ENCODE measurements at regions not wholly inside any gene's neighbourhood (a gene's known extent, or its start where the extent isn't known, plus 50 kb on each side); places are given as distances from the start of the nearest gene placed in this dataset.

DNA sequence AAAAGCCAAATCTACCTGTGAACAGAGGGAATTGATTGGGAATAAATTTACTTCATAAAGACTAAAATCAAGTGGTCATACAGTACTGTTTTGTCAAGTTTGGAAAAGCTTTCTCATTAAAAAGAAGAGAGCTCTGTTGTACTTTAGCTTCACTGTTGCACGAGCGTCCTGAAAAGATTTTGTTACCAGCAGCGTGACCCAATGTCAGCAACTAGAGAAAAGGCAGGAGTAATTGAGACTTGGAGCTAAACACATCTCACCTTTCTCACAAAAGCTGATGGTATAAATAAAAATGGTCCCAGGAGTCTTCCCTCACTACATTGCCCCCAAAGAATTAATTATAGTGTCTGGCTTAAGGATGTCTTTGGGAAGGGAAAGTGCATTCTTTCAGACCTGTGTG, 613.7 kb downstream of the OLFM4 start:
- Histone ChIP-seq H3K9ac (ENCODE audit: control insufficient read depth, extremely low read depth, insufficient read depth, low read length) (no peak overlapping the region), H3K79me2 (ENCODE audit: control insufficient read depth, insufficient read depth, low read length) (no peaks in the 10 kb centered on the region), H3K4me1 (ENCODE audit: control insufficient read depth, extremely low read depth, insufficient read depth, low read length) (no peaks in the 10 kb centered on the region), H2AFZ (ENCODE audit: control insufficient read depth, low read length) (no peak overlapping the region), H3K9me1 (ENCODE audit: control insufficient read depth, extremely low read depth, insufficient read depth, low read length) (no peaks in the 10 kb centered on the region), H3K27ac (ENCODE audit: control insufficient read depth, insufficient read depth, low read length) (no peak overlapping the region), H3K9me3 (ENCODE audit: control insufficient read depth, low read depth, low read length) (peaks cover 1% of the 10 kb centered on the region), H3K36me3 (ENCODE audit: control insufficient read depth in 2 of 2, extremely low read depth in 1 of 2, insufficient read depth in 2 of 2, low read length in 2 of 2) (no peaks in the 10 kb centered on the region), H3K4me3 (ENCODE audit: control insufficient read depth in 2 of 3, extremely low read depth in 1 of 3, insufficient read depth in 2 of 3, low read depth in 1 of 3, low read length in 3 of 3) (no peak overlapping the region), H3K4me2 (ENCODE audit: control insufficient read depth, extremely low read depth, insufficient read depth, low read depth, low read length) (no peak overlapping the region), H4K20me1 (ENCODE audit: control insufficient read depth, extremely low read depth, insufficient read depth, low read length) (no peaks in the 10 kb centered on the region), H3K27me3 (ENCODE audit: control insufficient read depth, extremely low read depth, insufficient read depth, low read length) (no peaks in the 10 kb centered on the region)
- DNase-seq (ENCODE audit: low read depth, low spot score) (no peak), FAIRE-seq (no peak)
- no peak for TF ChIP-seq EZH2 (IDR thresholded peaks at IDR 0.05; ENCODE audit: low read length)
- TF ChIP-seq, protein P1, sequence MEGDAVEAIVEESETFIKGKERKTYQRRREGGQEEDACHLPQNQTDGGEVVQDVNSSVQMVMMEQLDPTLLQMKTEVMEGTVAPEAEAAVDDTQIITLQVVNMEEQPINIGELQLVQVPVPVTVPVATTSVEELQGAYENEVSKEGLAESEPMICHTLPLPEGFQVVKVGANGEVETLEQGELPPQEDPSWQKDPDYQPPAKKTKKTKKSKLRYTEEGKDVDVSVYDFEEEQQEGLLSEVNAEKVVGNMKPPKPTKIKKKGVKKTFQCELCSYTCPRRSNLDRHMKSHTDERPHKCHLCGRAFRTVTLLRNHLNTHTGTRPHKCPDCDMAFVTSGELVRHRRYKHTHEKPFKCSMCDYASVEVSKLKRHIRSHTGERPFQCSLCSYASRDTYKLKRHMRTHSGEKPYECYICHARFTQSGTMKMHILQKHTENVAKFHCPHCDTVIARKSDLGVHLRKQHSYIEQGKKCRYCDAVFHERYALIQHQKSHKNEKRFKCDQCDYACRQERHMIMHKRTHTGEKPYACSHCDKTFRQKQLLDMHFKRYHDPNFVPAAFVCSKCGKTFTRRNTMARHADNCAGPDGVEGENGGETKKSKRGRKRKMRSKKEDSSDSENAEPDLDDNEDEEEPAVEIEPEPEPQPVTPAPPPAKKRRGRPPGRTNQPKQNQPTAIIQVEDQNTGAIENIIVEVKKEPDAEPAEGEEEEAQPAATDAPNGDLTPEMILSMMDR (optimal IDR thresholded peaks at IDR 0.05 in 1 of 3, IDR thresholded peaks at IDR 0.05 in 1 of 3, conservative IDR thresholded peaks at IDR 0.05 in 1 of 3; ENCODE audit: extremely low read depth in 1 of 3, insufficient read depth in 2 of 3, low read length in 3 of 3): no peak
- dilution Hi-C loops (cut with MboI; ENCODE audit: extremely low pct_ligation_motif_present, low sequenced_read_pairs): no loop called here

DNA sequence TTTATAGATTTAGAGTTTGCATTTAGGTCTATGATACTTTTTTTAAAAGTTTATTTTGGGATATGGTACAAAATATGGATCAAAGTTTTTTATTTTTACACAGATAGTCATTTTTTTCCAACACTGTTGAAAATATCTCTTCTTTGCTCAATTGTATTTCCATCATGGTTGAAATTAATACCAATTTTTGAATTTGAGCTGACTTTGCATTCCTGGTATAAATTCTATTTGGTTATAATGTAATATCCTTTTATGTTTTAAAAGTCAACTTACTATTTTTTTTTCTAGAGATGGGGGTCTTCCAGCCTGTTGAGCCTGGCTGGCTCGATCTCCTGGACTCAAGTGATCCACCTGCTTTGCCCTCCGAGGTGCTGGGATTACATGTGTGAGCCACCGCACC, 620.1 kb downstream of the OLFM4 start:
- H3K9ac ChIP-seq (ENCODE audit: control insufficient read depth, extremely low read depth, insufficient read depth, low read length): no peak overlapping the region
- no peak for TF ChIP-seq EZH2 (IDR thresholded peaks at IDR 0.05; ENCODE audit: low read length)
- TF ChIP-seq, protein P1 (optimal IDR thresholded peaks at IDR 0.05 in 1 of 3, IDR thresholded peaks at IDR 0.05 in 1 of 3, conservative IDR thresholded peaks at IDR 0.05 in 1 of 3; ENCODE audit: extremely low read depth in 1 of 3, insufficient read depth in 2 of 3, low read length in 3 of 3): no peak

More for the DNA sequence above, 620.1 kb downstream of the OLFM4 start:
- Histone ChIP-seq H3K9me1 (ENCODE audit: control insufficient read depth, extremely low read depth, insufficient read depth, low read length) (no peaks in the 10 kb centered on the region), H3K4me2 (ENCODE audit: control insufficient read depth, extremely low read depth, insufficient read depth, low read depth, low read length) (no peak overlapping the region), H3K27me3 (ENCODE audit: control insufficient read depth, extremely low read depth, insufficient read depth, low read length) (no peaks in the 10 kb centered on the region), H3K79me2 (ENCODE audit: control insufficient read depth, insufficient read depth, low read length) (no peaks in the 10 kb centered on the region), H3K36me3 (ENCODE audit: control insufficient read depth in 2 of 2, extremely low read depth in 1 of 2, insufficient read depth in 2 of 2, low read length in 2 of 2) (no peaks in the 10 kb centered on the region), H3K4me3 (ENCODE audit: control insufficient read depth in 2 of 3, extremely low read depth in 1 of 3, insufficient read depth in 2 of 3, low read depth in 1 of 3, low read length in 3 of 3) (no peak overlapping the region), H2AFZ (ENCODE audit: control insufficient read depth, low read length) (no peak overlapping the region), H3K27ac (ENCODE audit: control insufficient read depth, insufficient read depth, low read length) (no peak overlapping the region), H3K9me3 (ENCODE audit: control insufficient read depth, low read depth, low read length) (no peaks in the 10 kb centered on the region), H3K4me1 (ENCODE audit: control insufficient read depth, extremely low read depth, insufficient read depth, low read length) (no peaks in the 10 kb centered on the region), H4K20me1 (ENCODE audit: control insufficient read depth, extremely low read depth, insufficient read depth, low read length) (no peaks in the 10 kb centered on the region)
- dilution Hi-C loops (cut with MboI; ENCODE audit: extremely low pct_ligation_motif_present, low sequenced_read_pairs): no loop called here
- DNase-seq (ENCODE audit: low read depth, low spot score) (no peak), FAIRE-seq (no peak)
